Activated CD4-positive, alpha-beta memory T cell treated with anti-CD3 and anti-CD28 coated beads, Interleukin-2, amount 10 ng/mL, durations not matched to agents 7 days and 5 days (primary cell): ENCODE measurements at regions not wholly inside any gene's neighbourhood (a gene's known extent, or its start where the extent isn't known, plus 50 kb on each side); places are given as distances from the start of the nearest gene placed in this dataset.

Experiments
- CTCF ChIA-PET: fragments of 350-600 bp; sonication (Branson Sonifier 250); formaldehyde crosslinking; loops from one replicate; lab custom pipeline; 2021; ENCODE audit warnings: antibody characterized with exemption, inconsistent platforms; lab: Charles Lee
- POLR2A ChIA-PET: fragments of 350-600 bp; sonication (Branson Sonifier 250); formaldehyde crosslinking; loops from one replicate; lab custom pipeline; 2021; ENCODE audit warnings: antibody characterized with exemption; lab: Charles Lee
- DNase-seq: peaks from one replicate; pipeline ENCODE4 v3.0.0-alpha.2; 2020
- H3K27ac Mint-ChIP-seq: one replicate; pipeline ENCODE4 v1.8.0; 2021; ENCODE audit warnings: mild to moderate bottlenecking, mixed read lengths
- H3K27me3 Mint-ChIP-seq: one replicate; pipeline ENCODE4 v1.8.0; 2021; ENCODE audit warnings: mixed read lengths
- H3K36me3 Mint-ChIP-seq: one replicate; pipeline ENCODE4 v1.8.0; 2021; ENCODE audit warnings: low read depth, mixed read lengths
- H3K4me1 Mint-ChIP-seq: one replicate; pipeline ENCODE4 v1.8.0; 2021; ENCODE audit warnings: mixed read lengths
- H3K4me3 Mint-ChIP-seq: one replicate; pipeline ENCODE4 v1.8.0; 2021; ENCODE audit warnings: mild to moderate bottlenecking, mixed read lengths
- H3K9me3 Mint-ChIP-seq: one replicate; pipeline ENCODE4 v1.8.0; 2021; ENCODE audit warnings: mixed read lengths

- H3K9me3 Mint-ChIP-seq: no peaks in the 10 kb centered on the region
- H3K27ac Mint-ChIP-seq: no peak overlapping the region
- POLR2A ChIA-PET: interaction anchor here (1.1 kb wide), 1 partner anchor 70 kb away, joined by 3 read pairs; no protein-coding TSS in a partner anchor
- no peaks in the 10 kb centered on the region for H3K27me3 Mint-ChIP-seq
- H3K36me3 Mint-ChIP-seq: no peaks in the 10 kb centered on the region
- CTCF ChIA-PET: no interaction called here
- peaks cover 8% of the 10 kb centered on the region for H3K4me1 Mint-ChIP-seq
- no peak for DNase-seq
- H3K4me3 Mint-ChIP-seq: no peak overlapping the region
Observed at GRCh38 chr11:95302211-95302610, 71.2 kb upstream of the SESN3 start.

- Mint-ChIP-seq H3K9me3 (no peaks in the 10 kb centered on the region), H3K4me3 (no peak overlapping the region), H3K27ac (no peak overlapping the region), H3K36me3 (no peaks in the 10 kb centered on the region), H3K4me1 (peaks cover 8% of the 10 kb centered on the region), H3K27me3 (no peaks in the 10 kb centered on the region)
- no peak for DNase-seq
- POLR2A ChIA-PET: interaction anchor here (1.1 kb wide), 1 partner anchor 70 kb away, joined by 3 read pairs; no protein-coding TSS in a partner anchor
- CTCF ChIA-PET: no interaction called here
Observed at GRCh38 chr11:95301474-95301873, 70.5 kb upstream of the SESN3 start.

GRCh38 chr11:95299078-95299679 lies 68.2 kb upstream of the SESN3 start:
- no peak for DNase-seq
- Mint-ChIP-seq H3K27me3 (peaks cover 2% of the 10 kb centered on the region), H3K4me1 (peaks cover 8% of the 10 kb centered on the region), H3K4me3 (no peak overlapping the region), H3K27ac (no peak overlapping the region), H3K36me3 (no peaks in the 10 kb centered on the region), H3K9me3 (no peaks in the 10 kb centered on the region)
- POLR2A ChIA-PET: interaction anchor here (1.1 to 1.2 kb wide), 2 partner anchors 67 to 70 kb away, joined by 3 read pairs; no protein-coding TSS in a partner anchor
- CTCF ChIA-PET: no interaction called here

- Mint-ChIP-seq H3K36me3 (no peaks in the 10 kb centered on the region), H3K4me3 (no peak overlapping the region), H3K9me3 (no peaks in the 10 kb centered on the region), H3K27me3 (peaks cover 2% of the 10 kb centered on the region), H3K4me1 (peaks cover 8% of the 10 kb centered on the region), H3K27ac (no peak overlapping the region)
- DNase-seq: no peak
- POLR2A ChIA-PET: no interaction called here
- CTCF ChIA-PET: no interaction called here
Observed at GRCh38 chr11:95297680-95298452, 66.9 kb upstream of the SESN3 start.

GRCh38 chr11:95296621-95297025 lies 65.6 kb upstream of the SESN3 start:
- CTCF ChIA-PET: interaction anchor here (1.0 kb wide), 1 partner anchor 1167 kb away, joined by 4 read pairs; no protein-coding TSS in a partner anchor

GRCh38 chr11:95296165-95296564 lies 65.2 kb upstream of the SESN3 start:
- ChIA-PET CTCF (no interaction called here), POLR2A (no interaction called here)
- Mint-ChIP-seq H3K27me3 (peaks cover 2% of the 10 kb centered on the region), H3K9me3 (no peaks in the 10 kb centered on the region), H3K4me3 (no peak overlapping the region), H3K36me3 (no peaks in the 10 kb centered on the region), H3K4me1 (peaks cover 8% of the 10 kb centered on the region), H3K27ac (no peak overlapping the region)
- DNase-seq: no peak

More at GRCh38 chr11:95296621-95297025, 65.6 kb upstream of the SESN3 start:
- H3K9me3 Mint-ChIP-seq: no peaks in the 10 kb centered on the region
- DNase-seq: no peak
- POLR2A ChIA-PET: no interaction called here
- H3K27me3 Mint-ChIP-seq: peaks cover 2% of the 10 kb centered on the region
- H3K4me3 Mint-ChIP-seq: no peak overlapping the region
- no peak overlapping the region for H3K27ac Mint-ChIP-seq
- H3K4me1 Mint-ChIP-seq: peaks cover 8% of the 10 kb centered on the region
- H3K36me3 Mint-ChIP-seq: no peaks in the 10 kb centered on the region

- Mint-ChIP-seq H3K4me3 (no peak overlapping the region), H3K4me1 (peaks cover 8% of the 10 kb centered on the region), H3K27ac (no peak overlapping the region), H3K36me3 (no peaks in the 10 kb centered on the region), H3K27me3 (peaks cover 2% of the 10 kb centered on the region), H3K9me3 (no peaks in the 10 kb centered on the region)
- ChIA-PET CTCF (no interaction called here), POLR2A (no interaction called here)
- DNase-seq: no peak
Observed at GRCh38 chr11:95295382-95296149, 64.6 kb upstream of the SESN3 start.

GRCh38 chr11:95294701-95295100 lies 63.7 kb upstream of the SESN3 start:
- peaks cover 8% of the 10 kb centered on the region for H3K4me1 Mint-ChIP-seq
- H3K27ac Mint-ChIP-seq: no peak overlapping the region
- POLR2A ChIA-PET: no interaction called here
- H3K36me3 Mint-ChIP-seq: no peaks in the 10 kb centered on the region
- CTCF ChIA-PET: no interaction called here
- peaks cover 2% of the 10 kb centered on the region for H3K27me3 Mint-ChIP-seq
- H3K4me3 Mint-ChIP-seq: no peak overlapping the region
- no peak for DNase-seq
- no peaks in the 10 kb centered on the region for H3K9me3 Mint-ChIP-seq

GRCh38 chr11:95293116-95293515 lies 62.1 kb upstream of the SESN3 start:
- Mint-ChIP-seq H3K9me3 (no peaks in the 10 kb centered on the region), H3K4me1 (no peaks in the 10 kb centered on the region), H3K27ac (no peak overlapping the region), H3K4me3 (no peak overlapping the region), H3K36me3 (no peaks in the 10 kb centered on the region), H3K27me3 (peaks cover 2% of the 10 kb centered on the region)
- CTCF ChIA-PET: no interaction called here
- no peak for DNase-seq
- POLR2A ChIA-PET: no interaction called here

GRCh38 chr11:95291946-95292345 lies 60.9 kb upstream of the SESN3 start:
- ChIA-PET CTCF (no interaction called here), POLR2A (interaction anchor here (1.2 kb wide), 1 partner anchor 61 kb away, joined by 3 read pairs; the partner anchor contains the start of gene SESN3)
- Mint-ChIP-seq H3K27ac (no peak overlapping the region), H3K9me3 (no peaks in the 10 kb centered on the region), H3K4me3 (no peak overlapping the region), H3K4me1 (no peaks in the 10 kb centered on the region), H3K36me3 (no peaks in the 10 kb centered on the region), H3K27me3 (peaks cover 2% of the 10 kb centered on the region)
- DNase-seq: no peak

- CTCF ChIA-PET: no interaction called here
- Mint-ChIP-seq H3K27ac (no peak overlapping the region), H3K9me3 (no peaks in the 10 kb centered on the region), H3K4me1 (no peaks in the 10 kb centered on the region), H3K36me3 (no peaks in the 10 kb centered on the region), H3K27me3 (no peaks in the 10 kb centered on the region), H3K4me3 (no peak overlapping the region)
- POLR2A ChIA-PET: no interaction called here
- DNase-seq: no peak
Observed at GRCh38 chr11:95289378-95290101, 58.5 kb upstream of the SESN3 start.

- CTCF ChIA-PET: no interaction called here
- Mint-ChIP-seq H3K9me3 (no peaks in the 10 kb centered on the region), H3K36me3 (no peaks in the 10 kb centered on the region), H3K27ac (no peak overlapping the region), H3K4me3 (no peak overlapping the region), H3K4me1 (peaks cover 3% of the 10 kb centered on the region), H3K27me3 (no peaks in the 10 kb centered on the region)
- POLR2A ChIA-PET: no interaction called here
- DNase-seq: no peak
Observed at GRCh38 chr11:95284057-95285052, 53.4 kb upstream of the SESN3 start.
